OCI-LY3 (cell line): ENCODE measurements at regions not wholly inside any gene's neighbourhood (a gene's known extent, or its start where the extent isn't known, plus 50 kb on each side); places are given as distances from the start of the nearest gene placed in this dataset.
"Not testable (repeated sequence)": the region's sequence is repeated elsewhere in the genome, so short reads cannot be mapped to it uniquely, and the experiment has no call there.

Experiments
- H2AFZ ChIP-seq: fragments of 200-600, 300-600 bp; shearing (Covaris generic); 2 replicates; pipeline ENCODE4 v1.6.0; 2014; ENCODE audit warnings: antibody characterized with exemption, low read depth, low read length
- H3K27ac ChIP-seq: fragments of 200-600, 300-600 bp; sonication (generic); 2 replicates; pipeline ENCODE4 v1.5.1; 2014; ENCODE audit warnings: mild to moderate bottlenecking, low read length, moderate library complexity, mixed read lengths
- H3K27me3 ChIP-seq: fragments of 200-600, 300-600 bp; sonication (generic); 2 replicates; pipeline ENCODE4 v1.6.1; 2014; ENCODE audit warnings: low read depth, low read length, mixed read lengths
- H3K36me3 ChIP-seq: fragments of 200-600, 300-600 bp; sonication (generic); replicated peaks from 2 replicates; pipeline ENCODE3; 2014; ENCODE audit warnings: low read depth, low read length, mixed read lengths
- H3K4me1 ChIP-seq: fragments of 300-600, 200-600 bp; sonication (generic); 2 replicates; pipeline ENCODE4 v1.6.1; 2014; ENCODE audit warnings: low read length, mixed read lengths
- H3K4me2 ChIP-seq: fragments of 200-600, 300-600 bp; sonication (generic); 2 replicates; pipeline ENCODE4 v1.6.1; 2014; ENCODE audit warnings: low read length, mixed read lengths
- H3K4me3 ChIP-seq: fragments of 300-600, 200-600 bp; sonication (generic); 2 replicates; pipeline ENCODE4 v1.5.1; 2014; ENCODE audit warnings: antibody characterized with exemption, mild to moderate bottlenecking, low read length, moderate library complexity
- H3K79me2 ChIP-seq: fragments of 300-600, 200-600 bp; shearing (Covaris generic); 2 replicates; pipeline ENCODE4 v1.6.1; 2014; ENCODE audit warnings: mild to moderate bottlenecking, low read length, mixed read lengths
- H3K9ac ChIP-seq: fragments of 300-600, 200-600 bp; shearing (Covaris generic); 2 replicates; pipeline ENCODE4 v1.6.0; 2014; ENCODE audit warnings: mild to moderate bottlenecking, low read length, moderate library complexity
- H3K9me3 ChIP-seq: fragments of 200-600, 300-600 bp; shearing (Covaris generic); 2 replicates; pipeline ENCODE4 v1.6.1; 2014; ENCODE audit warnings: low read length, mixed read lengths; ENCODE audit not compliant: insufficient read depth
- H4K20me1 ChIP-seq: fragments of 200-600, 300-600 bp; sonication (generic); 2 replicates; pipeline ENCODE4 v1.6.1; 2016; ENCODE audit warnings: low read length, mixed read lengths; ENCODE audit not compliant: insufficient read depth
- EZH2phosphoT487 ChIP-seq: fragments of 200-600 bp; shearing (Covaris generic); IDR thresholded peaks from 2 replicates; pipeline ENCODE4 v1.6.1; 2018; ENCODE audit warnings: antibody characterized with exemption, mixed run types, low read depth
- TF ChIP-seq, protein P1 (sequence below): fragments of 200-600, 300-600 bp; sonication (generic); IDR thresholded peaks from 2 replicates; pipeline ENCODE4 v1.5.1; 2014; ENCODE audit warnings: antibody characterized with exemption, low read length, low read depth

- H3K4me2 ChIP-seq, result no peak overlapping the region
- no peak overlapping the region for H3K27ac ChIP-seq
- no peaks in the 10 kb centered on the region for H3K4me1 ChIP-seq
- H2AFZ ChIP-seq, result no peak overlapping the region
- H3K27me3 ChIP-seq, result no peaks in the 10 kb centered on the region
- H3K9me3 ChIP-seq, result no peaks in the 10 kb centered on the region
- TF ChIP-seq, protein P1, sequence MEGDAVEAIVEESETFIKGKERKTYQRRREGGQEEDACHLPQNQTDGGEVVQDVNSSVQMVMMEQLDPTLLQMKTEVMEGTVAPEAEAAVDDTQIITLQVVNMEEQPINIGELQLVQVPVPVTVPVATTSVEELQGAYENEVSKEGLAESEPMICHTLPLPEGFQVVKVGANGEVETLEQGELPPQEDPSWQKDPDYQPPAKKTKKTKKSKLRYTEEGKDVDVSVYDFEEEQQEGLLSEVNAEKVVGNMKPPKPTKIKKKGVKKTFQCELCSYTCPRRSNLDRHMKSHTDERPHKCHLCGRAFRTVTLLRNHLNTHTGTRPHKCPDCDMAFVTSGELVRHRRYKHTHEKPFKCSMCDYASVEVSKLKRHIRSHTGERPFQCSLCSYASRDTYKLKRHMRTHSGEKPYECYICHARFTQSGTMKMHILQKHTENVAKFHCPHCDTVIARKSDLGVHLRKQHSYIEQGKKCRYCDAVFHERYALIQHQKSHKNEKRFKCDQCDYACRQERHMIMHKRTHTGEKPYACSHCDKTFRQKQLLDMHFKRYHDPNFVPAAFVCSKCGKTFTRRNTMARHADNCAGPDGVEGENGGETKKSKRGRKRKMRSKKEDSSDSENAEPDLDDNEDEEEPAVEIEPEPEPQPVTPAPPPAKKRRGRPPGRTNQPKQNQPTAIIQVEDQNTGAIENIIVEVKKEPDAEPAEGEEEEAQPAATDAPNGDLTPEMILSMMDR, result no peak
- TF ChIP-seq EZH2phosphoT487, result no peak
- no peaks in the 10 kb centered on the region for H3K36me3 ChIP-seq
- no peaks in the 10 kb centered on the region for H4K20me1 ChIP-seq
- H3K4me3 ChIP-seq, result no peak overlapping the region
- no peak overlapping the region for H3K9ac ChIP-seq
- H3K79me2 ChIP-seq, result no peaks in the 10 kb centered on the region
Observed at GRCh38 chr4:32932156-32932555, 2212.0 kb downstream of the PCDH7 start.

DNA sequence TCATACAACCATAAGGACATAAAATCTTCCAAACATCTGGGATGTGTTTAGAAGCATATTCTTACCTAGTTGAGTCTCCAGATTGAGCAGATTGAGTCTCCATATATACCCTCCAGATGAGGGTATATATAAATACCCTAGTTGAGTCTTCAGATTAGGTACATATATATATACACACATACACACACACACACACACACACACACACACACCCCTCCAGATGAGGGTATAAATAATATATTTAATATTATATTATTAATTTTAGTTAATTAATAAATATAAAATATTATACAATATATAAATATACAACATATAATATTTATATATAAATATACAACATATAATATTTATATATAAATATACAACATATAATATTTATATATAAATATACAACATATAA lies 2219.1 kb downstream of the PCDH7 start:
- not testable (repeated sequence) for H3K9ac ChIP-seq, H4K20me1 ChIP-seq, H3K4me2 ChIP-seq, H3K4me3 ChIP-seq, H3K36me3 ChIP-seq, H3K9me3 ChIP-seq, H2AFZ ChIP-seq, H3K79me2 ChIP-seq, H3K27me3 ChIP-seq, H3K27ac ChIP-seq, H3K4me1 ChIP-seq

DNA sequence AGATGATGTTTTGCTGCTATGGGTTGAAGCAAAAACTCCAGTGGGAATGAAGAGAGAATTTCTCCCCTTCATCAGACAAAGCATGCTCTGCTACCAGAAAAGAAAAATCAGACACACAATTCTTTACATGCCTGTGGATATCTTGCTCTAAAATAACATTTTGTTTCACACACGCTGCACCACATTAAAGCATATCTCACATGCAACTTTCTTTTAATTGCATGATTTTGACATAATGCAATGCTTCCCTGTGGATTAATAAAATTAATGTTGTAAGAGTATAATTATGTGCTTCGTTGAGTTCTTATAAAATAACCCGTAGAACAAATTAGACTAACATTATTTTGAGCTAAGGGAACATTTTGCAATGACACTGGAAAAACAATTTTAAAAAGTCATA lies 2230.7 kb downstream of the PCDH7 start:
- Histone ChIP-seq H3K4me1 (no peaks in the 10 kb centered on the region), H3K9ac (no peak overlapping the region), H3K4me2 (no peak overlapping the region), H3K27me3 (no peaks in the 10 kb centered on the region), H2AFZ (no peak overlapping the region), H4K20me1 (no peaks in the 10 kb centered on the region), H3K79me2 (no peaks in the 10 kb centered on the region), H3K4me3 (no peak overlapping the region), H3K27ac (no peak overlapping the region), H3K36me3 (no peaks in the 10 kb centered on the region), H3K9me3 (no peaks in the 10 kb centered on the region)
- no peak for TF ChIP-seq EZH2phosphoT487
- TF ChIP-seq, protein P1, result no peak

- Histone ChIP-seq H3K4me2 (no peak overlapping the region), H3K79me2 (no peaks in the 10 kb centered on the region), H2AFZ (no peak overlapping the region), H3K9ac (no peak overlapping the region), H3K9me3 (no peaks in the 10 kb centered on the region), H3K36me3 (no peaks in the 10 kb centered on the region), H3K4me3 (no peak overlapping the region), H3K27me3 (no peaks in the 10 kb centered on the region), H4K20me1 (no peaks in the 10 kb centered on the region), H3K4me1 (peaks cover 3% of the 10 kb centered on the region; the same call in 1 of the 2 replicates), H3K27ac (no peak overlapping the region)
- TF ChIP-seq, protein P1, result no peak
- no peak for TF ChIP-seq EZH2phosphoT487
Observed at GRCh38 chr4:32958586-32958985, 2238.4 kb downstream of the PCDH7 start.

DNA sequence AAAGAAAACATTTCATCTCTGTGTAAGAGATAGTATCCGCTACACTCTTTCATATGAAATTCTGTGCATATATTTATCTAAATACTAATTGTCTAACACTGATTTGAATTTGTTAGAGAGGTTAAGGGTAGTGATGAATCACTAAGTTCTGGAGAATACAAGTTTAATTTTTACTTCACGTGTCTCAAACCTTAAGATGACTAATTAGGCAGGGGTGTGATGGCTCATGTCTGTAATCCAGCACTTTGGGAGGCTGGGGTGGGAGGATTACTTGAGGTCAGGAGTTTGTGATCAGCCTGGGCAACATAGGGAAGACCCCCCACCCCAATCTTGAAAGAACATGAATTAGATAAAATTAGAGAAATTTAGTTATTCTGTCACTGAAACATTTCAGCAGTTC lies 2241.9 kb downstream of the PCDH7 start:
- no peaks in the 10 kb centered on the region for H3K9me3 ChIP-seq
- H3K79me2 ChIP-seq, result no peaks in the 10 kb centered on the region
- no peaks in the 10 kb centered on the region for H3K36me3 ChIP-seq
- H3K4me3 ChIP-seq, result no peak overlapping the region
- H3K27ac ChIP-seq, result no peak overlapping the region
- H3K4me1 ChIP-seq, result peaks cover 3% of the 10 kb centered on the region; the same call in 1 of the 2 replicates
- no peaks in the 10 kb centered on the region for H4K20me1 ChIP-seq
- no peaks in the 10 kb centered on the region for H3K27me3 ChIP-seq
- no peak for TF ChIP-seq EZH2phosphoT487
- TF ChIP-seq, protein P1, result no peak
- H2AFZ ChIP-seq, result no peak overlapping the region
- no peak overlapping the region for H3K4me2 ChIP-seq
- no peak overlapping the region for H3K9ac ChIP-seq
